GM10266 (cell line): ENCODE measurements at regions not wholly inside any gene's neighbourhood (a gene's known extent, or its start where the extent isn't known, plus 50 kb on each side); places are given as distances from the start of the nearest gene placed in this dataset.

ENCODE experiments used
- DNase-seq: peaks from one replicate; pipeline ENCODE4 v3.0.0; 2012; ENCODE audit errors: extremely low spot score
- TF ChIP-seq, protein P1 (sequence below): IDR thresholded peaks from 2 replicates; pipeline ENCODE4 v1.5.1; 2012; ENCODE audit warnings: mild to moderate bottlenecking, low read depth; ENCODE audit not compliant: control insufficient read depth, insufficient read depth; ENCODE audit errors: missing control alignments

DNA sequence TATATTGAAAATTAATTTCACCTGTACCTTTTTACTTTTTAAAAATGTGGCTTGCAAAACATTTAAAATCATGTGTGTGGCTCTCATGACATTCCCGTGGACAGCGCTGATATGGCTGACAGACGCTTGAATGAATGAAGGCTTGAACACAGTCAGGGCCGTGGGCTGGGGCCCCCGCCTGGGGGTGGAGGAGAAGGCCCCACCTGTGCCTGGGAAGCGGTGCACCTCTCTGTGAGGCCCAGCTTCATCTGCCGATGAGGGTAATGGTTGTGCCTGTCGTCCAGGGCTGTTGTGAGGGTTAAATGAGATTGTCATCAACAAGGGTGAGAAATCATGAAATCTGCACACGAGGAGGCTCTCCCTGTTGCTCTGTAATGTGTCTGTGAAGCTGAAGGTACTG is 85.9 kb upstream of the PRR23E start:
- TF ChIP-seq, protein P1, sequence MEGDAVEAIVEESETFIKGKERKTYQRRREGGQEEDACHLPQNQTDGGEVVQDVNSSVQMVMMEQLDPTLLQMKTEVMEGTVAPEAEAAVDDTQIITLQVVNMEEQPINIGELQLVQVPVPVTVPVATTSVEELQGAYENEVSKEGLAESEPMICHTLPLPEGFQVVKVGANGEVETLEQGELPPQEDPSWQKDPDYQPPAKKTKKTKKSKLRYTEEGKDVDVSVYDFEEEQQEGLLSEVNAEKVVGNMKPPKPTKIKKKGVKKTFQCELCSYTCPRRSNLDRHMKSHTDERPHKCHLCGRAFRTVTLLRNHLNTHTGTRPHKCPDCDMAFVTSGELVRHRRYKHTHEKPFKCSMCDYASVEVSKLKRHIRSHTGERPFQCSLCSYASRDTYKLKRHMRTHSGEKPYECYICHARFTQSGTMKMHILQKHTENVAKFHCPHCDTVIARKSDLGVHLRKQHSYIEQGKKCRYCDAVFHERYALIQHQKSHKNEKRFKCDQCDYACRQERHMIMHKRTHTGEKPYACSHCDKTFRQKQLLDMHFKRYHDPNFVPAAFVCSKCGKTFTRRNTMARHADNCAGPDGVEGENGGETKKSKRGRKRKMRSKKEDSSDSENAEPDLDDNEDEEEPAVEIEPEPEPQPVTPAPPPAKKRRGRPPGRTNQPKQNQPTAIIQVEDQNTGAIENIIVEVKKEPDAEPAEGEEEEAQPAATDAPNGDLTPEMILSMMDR, result no peak

DNA sequence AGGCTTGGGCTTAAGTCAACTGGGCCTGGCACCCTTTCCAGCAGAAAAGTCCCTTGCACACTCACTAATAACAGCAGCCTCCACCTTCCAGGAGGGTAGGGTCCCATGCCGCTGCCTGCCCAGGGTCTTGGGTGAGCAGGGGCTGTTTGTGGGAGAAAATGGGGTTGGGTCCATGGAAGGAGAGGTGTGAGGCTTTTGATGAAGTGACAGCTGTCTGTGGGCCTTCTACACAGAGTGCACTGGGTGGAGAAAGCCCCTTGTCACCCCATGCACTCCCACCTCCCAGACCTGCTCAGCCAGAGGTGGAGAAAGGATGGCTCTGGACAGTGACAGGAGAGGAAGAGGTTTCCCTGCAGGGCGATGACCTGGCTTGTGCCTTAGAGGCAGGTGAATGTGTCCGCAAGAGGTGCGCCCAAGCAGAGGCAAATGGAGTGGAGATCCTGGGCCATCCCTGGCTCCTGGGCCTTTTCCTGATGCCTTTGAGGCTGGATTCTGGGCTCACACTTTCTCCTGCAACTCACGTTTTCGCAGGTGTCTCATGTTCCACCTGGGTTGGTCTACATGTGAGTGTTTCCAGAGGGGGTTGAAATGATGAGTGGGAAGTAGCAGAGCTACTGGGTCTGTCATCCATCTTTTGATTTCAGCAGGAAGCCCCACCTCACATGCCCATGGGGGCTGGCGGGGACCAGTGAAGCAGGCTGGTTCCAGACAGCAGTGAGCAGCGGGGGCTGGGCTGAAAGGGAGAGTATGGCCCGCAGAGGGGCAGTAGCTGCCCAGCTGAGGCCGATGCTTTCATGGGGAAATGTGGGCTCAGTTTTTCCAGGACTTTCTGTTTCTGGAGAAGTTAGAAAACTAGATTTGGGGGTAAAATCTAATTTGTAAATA is 85.2 kb upstream of the PRR23E start:
- no peak for DNase-seq
- TF ChIP-seq, protein P1, result no peak

More for the DNA sequence above, 85.9 kb upstream of the PRR23E start:
- no peak for DNase-seq

DNA sequence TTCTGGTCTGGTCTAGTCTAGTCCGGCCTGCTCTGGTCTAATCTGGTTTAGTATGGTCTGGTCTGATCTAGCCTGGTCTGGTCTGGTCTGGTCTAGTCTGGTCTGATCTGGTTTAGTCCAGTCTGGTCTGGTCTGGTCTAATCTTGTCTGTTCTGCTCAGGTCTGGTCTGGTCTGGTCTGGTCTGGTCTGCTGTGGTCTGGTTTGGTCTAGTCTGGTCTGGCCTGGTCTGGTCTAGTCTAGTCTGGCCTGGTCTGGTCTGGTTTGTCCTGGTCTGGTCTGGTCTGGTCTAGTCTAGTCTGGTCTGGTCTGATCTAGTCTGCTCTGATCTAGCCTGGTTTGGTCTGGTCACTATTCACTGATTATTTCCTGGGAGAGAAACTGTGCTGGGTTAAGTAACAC is 84.1 kb upstream of the PRR23E start:
- DNase-seq, result no peak
- TF ChIP-seq, protein P1, result no peak

DNA sequence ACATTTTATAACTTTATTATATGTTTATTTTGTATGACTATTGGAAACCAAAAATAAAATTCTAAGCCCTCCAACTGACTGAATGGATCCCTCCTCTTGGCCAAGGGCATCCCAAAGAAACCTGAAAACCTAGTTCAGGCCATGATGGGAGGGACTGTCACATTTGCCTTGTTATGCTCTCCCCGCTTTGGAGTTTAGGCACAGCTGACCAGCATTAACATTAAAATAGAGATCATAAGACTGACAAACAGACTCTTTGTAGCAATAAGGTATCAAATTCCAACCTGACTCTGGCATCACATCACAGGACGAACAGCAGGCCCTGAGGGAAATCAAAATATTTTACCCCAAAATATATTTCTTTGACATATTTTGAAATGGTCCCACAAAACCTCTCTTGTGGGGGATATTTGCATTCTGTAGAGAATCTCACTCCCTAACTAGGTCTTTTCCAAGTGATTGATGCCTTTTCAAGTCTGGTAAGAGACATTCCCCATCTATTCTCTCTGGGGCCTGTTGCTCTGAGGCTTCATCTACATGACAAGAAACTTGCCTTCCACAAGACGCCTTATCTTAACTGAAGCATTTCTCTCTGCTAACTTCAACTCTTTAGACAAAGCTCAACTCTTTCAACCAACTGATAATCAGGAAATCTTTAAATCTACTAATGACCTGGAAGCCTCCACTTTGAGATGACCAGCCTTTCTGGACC is 81.8 kb upstream of the PRR23E start:
- TF ChIP-seq, protein P1, result no peak
- DNase-seq, result no peak

DNA sequence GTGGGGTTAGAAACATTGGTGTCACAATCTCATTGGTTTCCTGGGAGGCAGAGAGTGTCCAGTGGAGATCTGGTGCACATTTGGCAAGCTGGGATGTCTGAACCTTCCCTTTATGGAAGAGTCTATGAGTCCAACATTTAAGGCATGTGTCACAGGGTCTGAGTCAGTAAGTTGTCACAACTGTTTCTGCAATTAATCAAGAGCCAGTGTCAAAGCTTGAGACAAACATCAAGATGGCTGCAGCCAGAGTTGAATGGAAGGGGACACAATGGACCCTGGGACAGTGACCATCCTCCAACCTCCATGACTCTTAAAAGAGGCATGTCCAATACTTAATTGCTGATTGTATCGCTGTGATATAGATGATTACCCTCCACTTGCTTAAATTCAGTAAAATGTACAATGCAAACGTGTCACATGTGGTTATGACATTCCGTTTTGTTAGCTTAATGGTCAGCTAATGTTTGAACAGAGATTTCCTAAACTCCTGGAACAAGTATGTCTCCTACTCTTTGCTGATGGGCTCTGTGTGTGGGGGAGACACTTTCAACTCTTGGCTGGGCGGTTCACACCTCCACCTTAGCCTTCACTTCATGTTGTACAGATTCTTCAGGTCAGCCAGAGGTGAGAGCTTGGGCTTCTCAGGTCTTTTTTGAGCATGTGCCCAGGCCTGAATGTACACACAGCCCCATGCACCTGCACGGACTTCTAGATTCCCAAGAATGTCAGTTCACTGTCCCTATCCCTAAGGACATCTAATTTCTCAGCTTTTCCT is 79.9 kb upstream of the PRR23E start:
- DNase-seq, result no peak
- TF ChIP-seq, protein P1, result no peak

DNA sequence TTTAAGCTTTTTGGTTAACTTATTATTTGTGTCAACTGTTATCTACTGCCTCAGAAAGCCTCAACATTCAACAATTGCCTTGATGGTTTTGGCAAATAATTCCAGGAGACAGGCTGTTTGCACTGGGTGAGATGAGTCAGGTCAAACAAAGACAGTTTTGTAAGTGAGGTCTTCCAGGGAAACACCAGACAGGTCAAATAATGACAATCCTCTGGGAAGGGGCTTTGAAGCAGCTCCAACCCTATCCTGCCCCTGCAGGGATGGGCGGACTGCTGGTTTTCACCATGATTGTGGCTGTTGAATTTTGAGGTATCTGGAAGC is 79.4 kb upstream of the PRR23E start:
- no peak for DNase-seq
- TF ChIP-seq, protein P1, result no peak
